Kidney tubule cell (primary cell): ENCODE measurements at regions not wholly inside any gene's neighbourhood (a gene's known extent, or its start where the extent isn't known, plus 50 kb on each side); places are given as distances from the start of the nearest gene placed in this dataset.
"Not testable (repeated sequence)": the region's sequence is repeated elsewhere in the genome, so short reads cannot be mapped to it uniquely, and the experiment has no call there.

ENCODE experiments used
- DNase-seq: peaks from one replicate; pipeline ENCODE4 v3.0.0-alpha.2; 2018; ENCODE audit warnings: low spot score

- DNase-seq = no peak
Observed at GRCh38 chr6:99668036-99668705, 61.5 kb downstream of the PRDM13 start.

- no peak for DNase-seq
Observed at GRCh38 chr6:99689916-99690685, 83.5 kb downstream of the PRDM13 start.

DNA sequence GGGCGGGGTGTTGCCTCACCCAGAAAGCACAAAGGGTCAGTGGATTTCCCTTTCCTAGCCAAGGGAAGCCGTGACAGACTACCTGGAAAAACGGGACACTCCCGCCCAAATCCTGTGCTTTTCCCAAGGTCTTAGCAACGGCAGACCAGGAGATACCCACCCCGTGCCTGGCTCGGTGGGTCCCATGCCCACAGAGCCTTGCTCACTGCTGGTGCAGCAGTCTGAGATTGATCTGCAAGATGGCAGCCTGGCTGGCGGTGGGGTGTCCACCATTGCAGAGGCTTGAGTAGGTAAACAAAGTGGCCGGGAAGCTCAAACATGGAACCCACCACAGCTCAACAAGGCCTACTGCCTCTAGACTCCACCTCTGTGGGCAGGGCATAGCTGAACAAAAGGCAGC lies 95.7 kb downstream of the PRDM13 start:
- DNase-seq = not testable (repeated sequence)

- no peak for DNase-seq
Observed at GRCh38 chr6:99709062-99709461, 102.4 kb downstream of the PRDM13 start.

- no peak for DNase-seq
Observed at GRCh38 chr6:99711302-99711701, 104.7 kb downstream of the PRDM13 start.

GRCh38 chr6:99711925-99712324 lies 105.3 kb downstream of the PRDM13 start:
- DNase-seq = no peak

DNA sequence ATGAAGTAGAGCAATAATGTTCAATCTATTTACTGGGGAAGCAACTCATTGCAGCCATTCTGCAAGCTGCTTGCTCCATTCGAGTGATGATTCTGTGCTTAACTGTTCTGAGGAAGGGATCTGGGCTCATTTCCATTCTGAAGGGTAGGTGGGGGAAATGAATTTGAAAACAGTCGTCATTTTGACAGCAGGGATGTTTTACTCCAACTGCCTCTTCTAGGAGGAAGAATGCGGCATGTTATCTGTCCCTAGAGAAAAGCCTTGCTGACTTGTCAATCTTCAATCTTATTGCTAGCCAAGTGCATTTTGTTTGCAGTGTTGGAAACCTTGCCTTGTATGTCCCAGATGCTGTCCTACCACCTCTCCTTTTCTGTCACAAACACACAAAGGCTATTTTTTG lies 105.9 kb downstream of the PRDM13 start:
- no peak for DNase-seq

GRCh38 chr6:99722043-99722442 lies 115.4 kb downstream of the PRDM13 start:
- DNase-seq = not testable (repeated sequence)

DNA sequence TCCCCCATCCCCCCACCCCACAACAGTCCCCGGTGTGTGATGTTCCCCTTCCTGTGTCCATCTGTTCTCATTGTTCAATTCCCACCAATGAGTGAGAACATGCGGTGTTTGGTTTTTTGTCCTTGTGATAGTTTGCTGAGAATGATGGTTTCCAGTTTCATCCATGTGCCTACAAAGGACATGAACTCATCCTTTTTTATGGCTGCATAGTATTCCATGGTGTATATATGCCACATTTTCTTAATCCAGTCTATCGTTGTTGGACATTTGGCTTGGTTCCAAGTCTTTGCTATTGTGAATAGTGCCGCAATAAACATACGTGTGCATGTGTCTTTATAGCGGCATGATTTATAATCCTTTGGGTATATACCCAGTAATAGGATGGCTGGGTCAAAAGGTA lies 123.6 kb downstream of the PRDM13 start:
- not testable (repeated sequence) for DNase-seq

GRCh38 chr6:99736302-99736701 lies 129.7 kb downstream of the PRDM13 start:
- no peak for DNase-seq

DNA sequence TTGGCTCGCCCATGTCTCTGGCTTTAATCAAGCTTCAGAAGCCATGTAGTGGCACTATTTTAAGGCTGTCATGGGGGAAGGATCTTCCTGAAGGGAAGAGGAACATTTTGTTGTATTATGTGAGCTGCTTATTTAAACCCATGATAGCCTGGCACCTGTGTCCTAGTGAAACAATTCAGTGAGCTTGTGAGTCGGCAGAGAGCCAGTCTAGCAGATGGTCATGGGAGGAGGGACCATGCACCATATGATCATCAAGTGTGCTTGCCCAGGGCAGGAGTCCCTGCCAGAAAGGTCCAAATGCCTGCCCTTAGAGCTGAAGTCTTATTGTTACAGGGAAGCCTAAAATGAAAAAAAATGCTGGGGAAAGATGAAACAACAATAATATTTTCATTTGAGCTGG lies 132.9 kb downstream of the PRDM13 start:
- DNase-seq = no peak

DNA sequence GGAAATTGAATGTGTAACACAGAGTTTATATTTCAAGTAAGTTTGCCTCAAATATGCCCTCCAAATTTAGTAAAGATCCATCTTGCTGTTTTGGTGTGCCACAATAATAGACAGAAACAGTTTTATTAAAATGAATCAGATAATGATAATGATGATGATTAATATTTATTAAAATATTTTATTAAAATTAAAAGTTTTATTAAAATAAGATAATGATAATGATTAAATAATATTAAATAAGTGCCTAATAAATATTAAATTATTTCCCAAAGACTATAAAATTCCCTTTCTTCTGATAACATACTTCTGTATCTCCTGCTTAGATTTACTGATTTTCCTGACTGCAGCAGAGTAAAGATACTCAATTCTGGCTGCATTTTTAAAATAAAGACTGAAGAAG lies 134.5 kb downstream of the PRDM13 start:
- no peak for DNase-seq

GRCh38 chr6:99743647-99744046 lies 137.0 kb downstream of the PRDM13 start:
- no peak for DNase-seq

DNA sequence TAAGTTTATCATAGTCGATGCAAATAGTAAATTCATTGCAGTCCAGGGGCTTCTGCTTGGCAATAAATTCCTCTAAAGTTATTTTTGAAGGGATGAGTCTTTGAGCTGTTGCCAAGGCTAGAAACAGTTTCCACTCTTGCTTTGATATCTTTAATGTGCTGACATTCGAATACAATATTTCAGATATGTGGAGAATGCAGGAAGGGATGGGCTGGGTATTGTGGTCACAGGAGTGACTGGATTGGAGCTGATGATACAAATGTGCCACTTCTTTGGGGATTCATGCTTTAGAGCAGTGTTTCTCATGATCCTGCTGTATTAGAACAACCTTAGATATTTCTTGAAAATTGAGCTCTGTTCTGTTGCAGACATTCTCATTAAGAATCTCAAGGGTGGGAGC lies 139.0 kb downstream of the PRDM13 start:
- DNase-seq = peak; percentile 26

- peak; percentile 76 for DNase-seq
Observed at GRCh38 chr6:99746261-99746895, 139.7 kb downstream of the PRDM13 start.

DNA sequence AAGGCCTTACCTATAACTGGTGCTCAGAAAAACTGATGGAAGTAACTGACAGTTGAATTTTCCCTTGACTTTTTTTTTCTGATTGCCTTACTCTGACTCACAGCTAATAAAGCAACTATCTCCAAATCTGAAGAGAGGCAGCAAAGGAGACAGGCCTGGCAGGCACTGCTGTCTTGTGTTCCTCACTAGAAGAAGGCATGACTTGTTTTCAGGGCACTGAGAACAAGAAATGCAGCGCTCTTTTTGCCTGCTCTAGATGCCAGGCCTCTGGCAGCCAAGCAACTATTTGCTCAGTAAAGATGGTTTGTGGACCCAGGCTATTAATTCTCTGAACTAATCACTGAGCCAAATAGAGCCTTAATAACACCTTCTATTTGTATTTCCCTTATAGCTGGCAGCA lies 155.1 kb downstream of the PRDM13 start:
- no peak for DNase-seq

GRCh38 chr6:99768166-99768565 lies 161.5 kb downstream of the PRDM13 start:
- no peak for DNase-seq

GRCh38 chr6:99779631-99780555 lies 173.3 kb downstream of the PRDM13 start:
- no peak for DNase-seq

- no peak for DNase-seq
Observed at GRCh38 chr6:99780556-99780885, 173.9 kb downstream of the PRDM13 start.

- no peak for DNase-seq
Observed at GRCh38 chr6:99789767-99790166, 183.1 kb downstream of the PRDM13 start.

- no peak for DNase-seq
Observed at GRCh38 chr6:99790679-99791078, 184.0 kb downstream of the PRDM13 start.

- DNase-seq = no peak
Observed at GRCh38 chr6:99801805-99802204, 192.2 kb downstream of the MCHR2 start.
